Uterus (tissue), 3 donors: ENCODE measurements at regions not wholly inside any gene's neighbourhood (a gene's known extent, or its start where the extent isn't known, plus 50 kb on each side); places are given as distances from the start of the nearest gene placed in this dataset.
"Not testable (repeated sequence)": the region's sequence is repeated elsewhere in the genome, so short reads cannot be mapped to it uniquely, and the experiment has no call there.

Experiments used
- DNase-seq, 2 donors: peaks; one replicate each; pipeline ENCODE4 v3.0.0-alpha.2; 2019 to 2020
- H3K27ac ChIP-seq, 2 donors: fragments of 200-600 bp; sonication (generic); 1 replicate in 1 of 2; 2 replicates in 1 of 2; pipeline ENCODE4 v1.5.1; 2016 to 2018
- H3K27me3 ChIP-seq, 2 donors: fragments of 200-600 bp; sonication (generic); one replicate each; pipeline ENCODE4 v1.5.1; 2018 to 2019; ENCODE audit warnings: control low read depth in 1 of 2
- H3K36me3 ChIP-seq, 2 donors: fragments of 200-600 bp; sonication (generic); one replicate each; pipeline ENCODE4 v1.5.1; 2019; ENCODE audit warnings: control low read depth in 1 of 2
- H3K4me1 ChIP-seq, 2 donors: fragments of 200-600 bp; sonication (generic); one replicate each; pipeline ENCODE4 v1.5.1; 2018 to 2019; ENCODE audit warnings: control low read depth in 1 of 2
- H3K4me3 ChIP-seq, 2 donors: fragments of 200-600 bp; sonication (generic); 1 replicate in 1 of 2; 2 replicates in 1 of 2; pipeline ENCODE4 v1.5.1; 2018 to 2019; ENCODE audit warnings: mild to moderate bottlenecking in 1 of 2
- H3K9me3 ChIP-seq, 2 donors: fragments of 200-600 bp; sonication (generic); one replicate each; pipeline ENCODE4 v1.5.1; 2019; ENCODE audit warnings: control low read depth in 1 of 2
- CTCF ChIP-seq, 4 experiments: fragments of 200-600 bp in 2 of 4; fragments of 450-650 bp in 2 of 4; sonication (generic) in 2 of 4; IDR thresholded peaks; one replicate each; pipeline ENCODE4 v1.5.1; 2016 to 2019; ENCODE audit warnings: antibody characterized with exemption in 4 of 4, mild to moderate bottlenecking in 2 of 4, moderate library complexity in 1 of 4
- POLR2A ChIP-seq, 2 donors: fragments of 450-650 bp; IDR thresholded peaks; one replicate each; pipeline ENCODE4 v1.6.1; 2016; ENCODE audit warnings: antibody characterized with exemption in 2 of 2, mild to moderate bottlenecking in 1 of 2, moderate library complexity in 1 of 2
- intact Hi-C: fragments of 100-400 bp; cut with DNase I; formaldehyde crosslinking; loops from one replicate; pipeline ENCODE4 v1.15.1; 2023; ENCODE audit warnings: low total_unique reads
- donor health status: DM: yes; HTN: yes; CAD: no.

- Histone ChIP-seq H3K9me3 (no peaks in the 10 kb centered on the region), H3K27ac (no peak overlapping the region), H3K27me3 (no peaks in the 10 kb centered on the region), H3K4me3 (no peak overlapping the region), H3K36me3 (no peaks in the 10 kb centered on the region), H3K4me1 (no peaks in the 10 kb centered on the region)
- intact Hi-C loops, result no loop called here
- DNase-seq, result no peak
- no peak for TF ChIP-seq CTCF (IDR thresholded peaks at IDR 0.05)
- no peak for TF ChIP-seq POLR2A (IDR thresholded peaks at IDR 0.05)
Observed at GRCh38 chr3:31096661-31097395, 202.4 kb upstream of the GADL1 start.

- Histone ChIP-seq H3K27me3 (no peaks in the 10 kb centered on the region), H3K27ac (no peak overlapping the region), H3K36me3 (no peaks in the 10 kb centered on the region), H3K4me3 (no peak overlapping the region), H3K9me3 (no peaks in the 10 kb centered on the region), H3K4me1 (no peaks in the 10 kb centered on the region)
- TF ChIP-seq POLR2A (IDR thresholded peaks at IDR 0.05) (no peak), CTCF (IDR thresholded peaks at IDR 0.05) (no peak)
- intact Hi-C loops, result no loop called here
- no peak for DNase-seq
Observed at GRCh38 chr3:31100519-31100918, 206.1 kb upstream of the GADL1 start.

- H3K27ac ChIP-seq, H3K9me3 ChIP-seq, H3K4me1 ChIP-seq, intact Hi-C loops, H3K4me3 ChIP-seq, H3K27me3 ChIP-seq, DNase-seq, H3K36me3 ChIP-seq: not testable (repeated sequence)
Observed at GRCh38 chr3:31101285-31101684, 206.8 kb upstream of the GADL1 start.

- Histone ChIP-seq H3K9me3 (no peaks in the 10 kb centered on the region), H3K27me3 (no peaks in the 10 kb centered on the region), H3K36me3 (no peaks in the 10 kb centered on the region), H3K4me1 (no peaks in the 10 kb centered on the region), H3K4me3 (no peak overlapping the region), H3K27ac (no peak overlapping the region)
- TF ChIP-seq POLR2A (IDR thresholded peaks at IDR 0.05), result no peak
- no peak for TF ChIP-seq CTCF (IDR thresholded peaks at IDR 0.05)
- no peak for DNase-seq
- intact Hi-C loops, result no loop called here
Observed at GRCh38 chr3:31102196-31102879, 207.9 kb upstream of the GADL1 start.

- H3K27ac ChIP-seq, result no peak overlapping the region
- intact Hi-C loops, result no loop called here
- TF ChIP-seq POLR2A (IDR thresholded peaks at IDR 0.05) (no peak), CTCF (IDR thresholded peaks at IDR 0.05) (no peak)
- no peak overlapping the region for H3K4me3 ChIP-seq
- no peaks in the 10 kb centered on the region for H3K4me1 ChIP-seq
- no peaks in the 10 kb centered on the region for H3K27me3 ChIP-seq
- no peak for DNase-seq
- no peaks in the 10 kb centered on the region for H3K9me3 ChIP-seq
- no peaks in the 10 kb centered on the region for H3K36me3 ChIP-seq
Observed at GRCh38 chr3:31103181-31103580, 208.7 kb upstream of the GADL1 start.
